IMR-90 (cell line): ENCODE measurements at regions not wholly inside any gene's neighbourhood (a gene's known extent, or its start where the extent isn't known, plus 50 kb on each side); places are given as distances from the start of the nearest gene placed in this dataset.

Experiments
- ATAC-seq: fragments of 200-7000 bp; cut with Tn5 transposase; 2 replicates; pipeline ENCODE4 v1.9.1; 2020; ENCODE audit warnings: low read depth, mild to moderate bottlenecking, moderate library complexity
- BruUV-seq: library from RNA; stranded (reverse); fragments of 400-500 nt; replicated peaks from 2 replicates; lab custom pipeline; 2021; lab: Mats Ljungman, UMichigan
- CTCF ChIA-PET: fragments of 300-600 bp; formaldehyde crosslinking; extraction: SDS; loops from one replicate; lab custom pipeline; 2021; ENCODE audit warnings: antibody characterized with exemption; lab: Yijun Ruan, JAX
- POLR2A ChIA-PET: fragments of 300-600 bp; sonication (Branson Sonifier 250); formaldehyde crosslinking; loops from one replicate; lab custom pipeline; 2022; ENCODE audit warnings: antibody characterized with exemption; ENCODE audit not compliant: unreplicated experiment; lab: Charles Lee
- DNase-seq: peaks from one replicate; pipeline ENCODE4 v3.0.0; 2013
- H2AFZ ChIP-seq: replicated peaks from 2 replicates; pipeline ENCODE3; 2013; ENCODE audit warnings: low read length, mild to moderate bottlenecking; ENCODE audit not compliant: poor library complexity
- H2AK5ac ChIP-seq: 2 replicates; pipeline ENCODE4 v1.6.1; 2013; ENCODE audit warnings: low read depth, low read length, inconsistent platforms
- H2AK9ac ChIP-seq: replicated peaks from 2 replicates; pipeline ENCODE3; 2013; ENCODE audit warnings: mild to moderate bottlenecking, low read depth, low read length, moderate library complexity; ENCODE audit not compliant: poor library complexity
- H2BK120ac ChIP-seq: 2 replicates; pipeline ENCODE4 v1.6.1; 2013; ENCODE audit warnings: low read depth, low read length, inconsistent platforms
- H2BK15ac ChIP-seq: 3 replicates; pipeline ENCODE4 v1.6.1; 2013; ENCODE audit warnings: low read depth, low read length, inconsistent platforms
- H2BK20ac ChIP-seq: 2 replicates; pipeline ENCODE4 v1.6.1; 2013; ENCODE audit warnings: low read depth, mild to moderate bottlenecking, inconsistent platforms, low read length, moderate library complexity
- H2BK5ac ChIP-seq: 2 replicates; pipeline ENCODE4 v1.6.1; 2013; ENCODE audit warnings: mild to moderate bottlenecking, low read depth, low read length, inconsistent platforms; ENCODE audit not compliant: poor library complexity, severe bottlenecking
- H3K14ac ChIP-seq: replicated peaks from 2 replicates; pipeline ENCODE4 v1.6.1; 2013; ENCODE audit warnings: low read depth, low read length, inconsistent platforms
- H3K18ac ChIP-seq: 2 replicates; pipeline ENCODE4 v1.6.1; 2013; ENCODE audit warnings: low read depth, low read length, control low read depth
- H3K23ac ChIP-seq: 2 replicates; pipeline ENCODE4 v1.6.1; 2013; ENCODE audit warnings: low read depth, low read length, inconsistent platforms
- H3K27ac ChIP-seq: 2 replicates; pipeline ENCODE4 v1.5.1; 2013; ENCODE audit warnings: mild to moderate bottlenecking, control low read depth, low read length; ENCODE audit not compliant: insufficient read depth
- H3K27me3 ChIP-seq: 2 replicates; pipeline ENCODE4 v1.6.1; 2013; ENCODE audit warnings: low read length; ENCODE audit not compliant: control insufficient read depth, insufficient read depth
- H3K36me3 ChIP-seq: 2 replicates; pipeline ENCODE4 v1.6.1; 2013; ENCODE audit warnings: low read length, mixed read lengths; ENCODE audit not compliant: control insufficient read depth, insufficient read depth
- H3K4ac ChIP-seq: 2 replicates; pipeline ENCODE4 v1.6.1; 2013; ENCODE audit warnings: low read depth, low read length, inconsistent platforms
- H3K4me1 ChIP-seq: 2 replicates; pipeline ENCODE4 v1.6.1; 2013; ENCODE audit warnings: low read length, mixed read lengths; ENCODE audit not compliant: control insufficient read depth, insufficient read depth
- H3K4me2 ChIP-seq: 2 replicates; pipeline ENCODE4 v1.6.1; 2013; ENCODE audit warnings: low read depth, mild to moderate bottlenecking, control low read depth, low read length, moderate library complexity
- H3K4me3 ChIP-seq: 2 replicates; pipeline ENCODE4 v1.5.1; 2013; ENCODE audit warnings: low read depth, mild to moderate bottlenecking, control low read depth, low read length, moderate library complexity; ENCODE audit not compliant: insufficient read depth
- H3K56ac ChIP-seq: 2 replicates; pipeline ENCODE4 v1.6.1; 2013; ENCODE audit warnings: low read length, inconsistent platforms; ENCODE audit not compliant: insufficient read depth; ENCODE audit errors: extremely low read depth
- H3K79me1 ChIP-seq, 2 experiments: 2 replicates each; pipeline ENCODE4 v1.6.1; 2013; ENCODE audit warnings: low read length in 2 of 2, inconsistent platforms in 1 of 2, low read depth in 1 of 2
- H3K9ac ChIP-seq: 2 replicates; pipeline ENCODE4 v1.6.1; 2013; ENCODE audit warnings: low read depth, low read length, control low read depth
- H3K9me1 ChIP-seq: 2 replicates; pipeline ENCODE4 v1.6.1; 2013; ENCODE audit warnings: low read length, inconsistent platforms; ENCODE audit not compliant: insufficient read depth
- H3K9me3 ChIP-seq: 2 replicates; pipeline ENCODE4 v1.6.1; 2013; ENCODE audit warnings: low read length; ENCODE audit not compliant: control insufficient read depth, insufficient read depth
- H4K20me1 ChIP-seq: 2 replicates; pipeline ENCODE4 v1.6.1; 2013; ENCODE audit warnings: low read length, inconsistent platforms; ENCODE audit not compliant: insufficient read depth
- H4K5ac ChIP-seq: 2 replicates; pipeline ENCODE4 v1.6.1; 2013; ENCODE audit warnings: mild to moderate bottlenecking, low read depth, low read length, control low read depth
- H4K8ac ChIP-seq, 2 experiments: 2 replicates each; pipeline ENCODE4 v1.6.1; 2013; ENCODE audit warnings: low read depth in 2 of 2, low read length in 2 of 2, control low read depth in 1 of 2, inconsistent platforms in 1 of 2
- H4K91ac ChIP-seq: 2 replicates; pipeline ENCODE4 v1.6.1; 2013; ENCODE audit warnings: low read depth, low read length, inconsistent platforms; ENCODE audit not compliant: insufficient read depth
- BHLHE40 ChIP-seq: fragments of 150-350 bp; IDR thresholded peaks from 2 replicates; pipeline ENCODE4 v1.6.1; 2016; ENCODE audit warnings: mild to moderate bottlenecking, low read depth, low read length
- CEBPB ChIP-seq: IDR thresholded peaks from 2 replicates; pipeline ENCODE4 v1.6.1; 2012; ENCODE audit warnings: low read depth, low read length, improper control_type of control experiment
- CHD1 ChIP-seq: IDR thresholded peaks from 2 replicates; pipeline ENCODE4 v1.6.1; 2012; ENCODE audit warnings: low read depth, low read length, improper control_type of control experiment
- FOS ChIP-seq: fragments of 150-350 bp; IDR thresholded peaks from 2 replicates; pipeline ENCODE4 v1.6.1; 2016; ENCODE audit warnings: low read depth, low read length
- MAZ ChIP-seq: IDR thresholded peaks from 2 replicates; pipeline ENCODE4 v1.6.1; 2012; ENCODE audit warnings: low read depth, mild to moderate bottlenecking, low read length, improper control_type of control experiment, moderate library complexity, borderline replicate concordance
- MXI1 ChIP-seq: IDR thresholded peaks from 2 replicates; pipeline ENCODE4 v1.6.1; 2012; ENCODE audit warnings: low read depth, mild to moderate bottlenecking, low read length, moderate library complexity, borderline replicate concordance
- NFE2L2 ChIP-seq: fragments of 150-350 bp; IDR thresholded peaks from 2 replicates; pipeline ENCODE4 v1.6.1; 2016; ENCODE audit warnings: low read depth, mild to moderate bottlenecking, low read length
- RAD21 ChIP-seq: IDR thresholded peaks from 2 replicates; pipeline ENCODE4 v1.6.1; 2012; ENCODE audit warnings: low read length, improper control_type of control experiment
- RCOR1 ChIP-seq: IDR thresholded peaks from 2 replicates; pipeline ENCODE4 v1.6.1; 2012; ENCODE audit warnings: mild to moderate bottlenecking, low read length, improper control_type of control experiment; ENCODE audit not compliant: insufficient replicate concordance
- RFX5 ChIP-seq: IDR thresholded peaks from 2 replicates; pipeline ENCODE4 v1.8.0; 2012; ENCODE audit warnings: low read depth, mild to moderate bottlenecking, low read length, moderate library complexity
- SMC3 ChIP-seq: fragments of 150-350 bp; IDR thresholded peaks from 2 replicates; pipeline ENCODE4 v1.6.1; 2016; ENCODE audit warnings: low read depth, mild to moderate bottlenecking, antibody characterized with exemption, low read length, moderate library complexity
- WGBS, 2 experiments: methylation state at CpG; one replicate each; pipeline versions ENCODE4 v1.1.5 to v1.1.7; 2013; ENCODE audit warnings: missing lambda C conversion rate in 2 of 2; ENCODE audit not compliant: insufficient read length in 1 of 2; ENCODE audit errors: extremely low coverage in 2 of 2; 5-methylcytosine and 5-hydroxymethylcytosine counted together
- dilution Hi-C: fragments of 300-500 bp; cut with HindIII; formaldehyde crosslinking; loops from one replicate; pipeline ENCODE4 v1.14.3; 2018; ENCODE audit warnings: low sequenced_read_pairs; ENCODE audit not compliant: unreplicated experiment
- in situ Hi-C: fragments of 300-500 bp; cut with MboI; formaldehyde crosslinking; loops from 3 replicates; pipeline ENCODE4 v1.14.3; 2019; ENCODE audit warnings: low sequenced_read_pairs, inconsistent platforms, mixed read lengths
- intact Hi-C: fragments of 100-400 bp; cut with micrococcal nuclease; formaldehyde crosslinking; loops from 2 replicates; pipeline ENCODE4 v1.10.0; 2022

GRCh38 chr3:59257506-59257905 lies 207.7 kb upstream of the CFAP20DC start:
- BruUV-seq, result no TSS peak
- Histone ChIP-seq H3K4me3 (no peak overlapping the region), H3K14ac (no peak overlapping the region), H2BK5ac (no peak overlapping the region), H3K9ac (no peak overlapping the region), H2BK120ac (no peak overlapping the region), H2AK9ac (no peak overlapping the region), H3K36me3 (no peaks in the 10 kb centered on the region), H4K5ac (no peak overlapping the region), H3K27me3 (peaks cover 2% of the 10 kb centered on the region; the same call in 1 of the 2 replicates), H3K56ac (no peak overlapping the region), H2BK20ac (no peak overlapping the region), H3K9me1 (no peaks in the 10 kb centered on the region), H3K18ac (no peak overlapping the region), H2AFZ (no peak overlapping the region), H4K8ac (no peak overlapping the region), H3K9me3 (no peaks in the 10 kb centered on the region), H3K4me2 (no peak overlapping the region), H4K20me1 (no peaks in the 10 kb centered on the region), H4K91ac (no peak overlapping the region), H3K79me1 (no peaks in the 10 kb centered on the region), H2BK15ac (no peak overlapping the region), H3K23ac (0 out of 2 replicates have a peak overlapping the region, but pooled peaks have one; percentile 49), H3K4ac (no peak overlapping the region; the same call in 1 of the 2 replicates), H2AK5ac (no peak overlapping the region), H3K4me1 (peaks cover 2% of the 10 kb centered on the region; the same call in 1 of the 2 replicates), H3K27ac (no peak overlapping the region)
- CTCF ChIA-PET, result no interaction called here
- no CpG with 5 or more reads among the region's 3 CpGs for WGBS, 2 experiments
- POLR2A ChIA-PET, result no interaction called here
- TF ChIP-seq MAZ (no peak), SMC3 (no peak), RFX5 (no peak), CEBPB (no peak), BHLHE40 (no peak), RCOR1 (no peak), RAD21 (no peak), NFE2L2 (no peak), CHD1 (no peak), MXI1 (no peak), FOS (no peak)
- DNase-seq (peak; percentile 20), ATAC-seq (no peak)
- in situ Hi-C loops, result no loop called here
- intact Hi-C loops, result no loop called here
- dilution Hi-C loops, result no loop called here
